Left ventricle myocardium inferior (tissue), 1 donor: ENCODE measurements at regions not wholly inside any gene's neighbourhood (a gene's known extent, or its start where the extent isn't known, plus 50 kb on each side); places are given as distances from the start of the nearest gene placed in this dataset.

ENCODE experiments used
- DNase-seq: peaks from one replicate; pipeline ENCODE4 v3.0.0-alpha.2; 2020
- H3K27ac ChIP-seq: fragments of 200-600 bp; replicated peaks from 2 replicates; pipeline ENCODE4 v1.8.0; 2021
- H3K27me3 ChIP-seq: fragments of 200-600 bp; 2 replicates; pipeline ENCODE4 v1.8.0; 2021; ENCODE audit warnings: low read depth
- H3K36me3 ChIP-seq: fragments of 200-600 bp; 2 replicates; pipeline ENCODE4 v1.8.0; 2021
- H3K4me1 ChIP-seq: fragments of 200-600 bp; 2 replicates; pipeline ENCODE4 v1.8.0; 2021
- H3K4me3 ChIP-seq: fragments of 200-600 bp; 2 replicates; pipeline ENCODE4 v1.8.0; 2021; ENCODE audit warnings: mild to moderate bottlenecking, moderate library complexity
- H3K9me3 ChIP-seq: fragments of 200-600 bp; replicated peaks from 2 replicates; pipeline ENCODE4 v1.8.0; 2021
- CTCF ChIP-seq: fragments of 200-600 bp; IDR thresholded peaks from 2 replicates; pipeline ENCODE4 v1.8.0; 2021; ENCODE audit warnings: antibody characterized with exemption, mild to moderate bottlenecking, borderline replicate concordance
- intact Hi-C: fragments of 100-400 bp; cut with micrococcal nuclease; formaldehyde crosslinking; loops from one replicate; pipeline ENCODE4 v1.11.0; 2022
- donor health status: DM: no; HTN: yes; CAD: no; lungs with severe emphysema.

- intact Hi-C loops: no loop called here
- Histone ChIP-seq H3K27me3 (no peaks in the 10 kb centered on the region), H3K9me3 (no peaks in the 10 kb centered on the region), H3K36me3 (no peaks in the 10 kb centered on the region), H3K4me1 (no peaks in the 10 kb centered on the region), H3K4me3 (no peak overlapping the region), H3K27ac (no peak overlapping the region)
- no peak for DNase-seq
- no peak for TF ChIP-seq CTCF
Observed at GRCh38 chr9:115864581-115864980, 289.0 kb upstream of the PAPPA start.

GRCh38 chr9:115867326-115867725 is 286.3 kb upstream of the PAPPA start:
- no peak overlapping the region for H3K4me3 ChIP-seq
- no peak for DNase-seq
- intact Hi-C loops: no loop called here
- no peaks in the 10 kb centered on the region for H3K36me3 ChIP-seq
- H3K27me3 ChIP-seq: no peaks in the 10 kb centered on the region
- no peak overlapping the region for H3K27ac ChIP-seq
- no peaks in the 10 kb centered on the region for H3K9me3 ChIP-seq
- TF ChIP-seq CTCF: no peak
- no peaks in the 10 kb centered on the region for H3K4me1 ChIP-seq

- Histone ChIP-seq H3K27ac (no peak overlapping the region), H3K9me3 (peaks cover 7% of the 10 kb centered on the region)
Observed at GRCh38 chr9:115877852-115878438, 275.6 kb upstream of the PAPPA start.

GRCh38 chr9:115879451-115879850 is 274.1 kb upstream of the PAPPA start:
- H3K36me3 ChIP-seq: no peaks in the 10 kb centered on the region
- H3K9me3 ChIP-seq: peaks cover 7% of the 10 kb centered on the region
- peaks cover 8% of the 10 kb centered on the region for H3K27me3 ChIP-seq
- intact Hi-C loops: no loop called here
- no peaks in the 10 kb centered on the region for H3K4me1 ChIP-seq
- H3K4me3 ChIP-seq: no peak overlapping the region
- no peak for TF ChIP-seq CTCF
- H3K27ac ChIP-seq: no peak overlapping the region
- DNase-seq: no peak

More at GRCh38 chr9:115877852-115878438, 275.6 kb upstream of the PAPPA start:
- no peak for DNase-seq
- no peaks in the 10 kb centered on the region for H3K4me1 ChIP-seq
- TF ChIP-seq CTCF: no peak
- H3K4me3 ChIP-seq: no peak overlapping the region
- intact Hi-C loops: no loop called here
- peaks cover 8% of the 10 kb centered on the region for H3K27me3 ChIP-seq
- H3K36me3 ChIP-seq: no peaks in the 10 kb centered on the region

GRCh38 chr9:115880221-115880885 is 273.2 kb upstream of the PAPPA start:
- Histone ChIP-seq H3K27me3 (peaks cover 8% of the 10 kb centered on the region), H3K27ac (no peak overlapping the region), H3K36me3 (no peaks in the 10 kb centered on the region), H3K9me3 (peaks cover 7% of the 10 kb centered on the region), H3K4me3 (no peak overlapping the region), H3K4me1 (no peaks in the 10 kb centered on the region)
- no peak for DNase-seq
- intact Hi-C loops: no loop called here
- TF ChIP-seq CTCF: no peak
